Smooth muscle cell (in vitro differentiated cells): ENCODE measurements at regions not wholly inside any gene's neighbourhood (a gene's known extent, or its start where the extent isn't known, plus 50 kb on each side); places are given as distances from the start of the nearest gene placed in this dataset.

Experiments
- DNase-seq: peaks from one replicate; lab custom pipeline; 2025; ENCODE audit not compliant: unreplicated experiment; lab: John Stamatoyannopoulos, UW
- H2AFZ ChIP-seq: fragments of 200-600 bp; sonication (generic); 2 replicates; pipeline ENCODE4 v1.6.0; 2016; ENCODE audit warnings: antibody characterized with exemption, low read depth, mild to moderate bottlenecking
- H3F3A ChIP-seq: fragments of 200-600 bp; sonication (generic); 2 replicates; pipeline ENCODE4 v1.6.0; 2017; ENCODE audit warnings: antibody characterized with exemption, low read depth
- H3K27ac ChIP-seq: fragments of 200-600 bp; sonication (generic); 2 replicates; pipeline ENCODE4 v1.5.1; 2016; ENCODE audit warnings: low read depth, mild to moderate bottlenecking
- H3K27me3 ChIP-seq: fragments of 200-600 bp; sonication (generic); 2 replicates; pipeline ENCODE4 v1.6.1; 2016; ENCODE audit warnings: low read depth, mild to moderate bottlenecking
- H3K36me3 ChIP-seq: fragments of 200-600 bp; sonication (generic); 2 replicates; pipeline ENCODE4 v1.5.1; 2016; ENCODE audit warnings: low read depth
- H3K4me1 ChIP-seq: fragments of 200-600 bp; sonication (generic); 2 replicates; pipeline ENCODE4 v1.5.1; 2016; ENCODE audit warnings: low read depth
- H3K4me2 ChIP-seq: fragments of 200-600 bp; sonication (generic); 2 replicates; pipeline ENCODE4 v1.6.0; 2016; ENCODE audit warnings: mild to moderate bottlenecking
- H3K4me3 ChIP-seq: fragments of 200-600 bp; sonication (generic); 2 replicates; pipeline ENCODE4 v1.5.1; 2016; ENCODE audit warnings: mild to moderate bottlenecking
- H3K79me2 ChIP-seq: fragments of 200-600 bp; sonication (generic); 2 replicates; pipeline ENCODE4 v1.6.0; 2016; ENCODE audit warnings: low read depth, mild to moderate bottlenecking
- H3K9ac ChIP-seq: fragments of 200-600 bp; sonication (generic); 2 replicates; pipeline ENCODE4 v1.6.0; 2016; ENCODE audit warnings: low read depth
- H3K9me3 ChIP-seq: fragments of 200-600 bp; sonication (generic); replicated peaks from 2 replicates; pipeline ENCODE4 v1.5.1; 2016; ENCODE audit warnings: low read depth
- H4K20me1 ChIP-seq: fragments of 200-600 bp; sonication (generic); 2 replicates; pipeline ENCODE4 v1.6.0; 2016; ENCODE audit warnings: low read depth
- CTCF ChIP-seq: fragments of 200-600 bp; sonication (generic); IDR thresholded peaks from 2 replicates; pipeline ENCODE4 v1.5.1; 2017; ENCODE audit warnings: borderline replicate concordance, mild to moderate bottlenecking, antibody characterized with exemption; ENCODE audit not compliant: insufficient read depth, poor library complexity, severe bottlenecking
- WGBS: methylation state at CpG from one replicate; pipeline ENCODE4 v1.1.7; 2016; ENCODE audit warnings: low lambda C conversion rate; 5-methylcytosine and 5-hydroxymethylcytosine counted together

- no peak for DNase-seq
- Histone ChIP-seq H3K4me3 (no peak overlapping the region), H3K27me3 (no peaks in the 10 kb centered on the region), H2AFZ (no peak overlapping the region), H3K27ac (no peak overlapping the region), H3K9ac (no peak overlapping the region), H3K4me1 (no peaks in the 10 kb centered on the region), H3K4me2 (no peak overlapping the region), H3K9me3 (no peaks in the 10 kb centered on the region), H3F3A (no peaks in the 10 kb centered on the region), H3K36me3 (no peaks in the 10 kb centered on the region), H4K20me1 (no peaks in the 10 kb centered on the region), H3K79me2 (no peaks in the 10 kb centered on the region)
- no peak for TF ChIP-seq CTCF
- 96% methylated on average over 2 of the region's 2 CpGs for WGBS
Observed at GRCh38 chr1:38198621-38199020, 152.0 kb upstream of the POU3F1 start.

- Histone ChIP-seq H2AFZ (no peak overlapping the region), H3K9me3 (no peaks in the 10 kb centered on the region), H3K79me2 (no peaks in the 10 kb centered on the region), H3K36me3 (no peaks in the 10 kb centered on the region), H3K4me1 (no peaks in the 10 kb centered on the region), H3K27me3 (no peaks in the 10 kb centered on the region), H3K4me3 (no peak overlapping the region), H3K4me2 (no peak overlapping the region), H3K9ac (no peak overlapping the region), H3F3A (no peaks in the 10 kb centered on the region), H3K27ac (no peak overlapping the region), H4K20me1 (no peaks in the 10 kb centered on the region)
- DNase-seq = no peak
- TF ChIP-seq CTCF = no peak
- WGBS = 84% methylated on average over 6 of the region's 6 CpGs
Observed at GRCh38 chr1:38198099-38198498, 151.5 kb upstream of the POU3F1 start.

GRCh38 chr1:38197312-38198061 lies 150.9 kb upstream of the POU3F1 start:
- no peaks in the 10 kb centered on the region for H3K36me3 ChIP-seq
- WGBS = 89% methylated on average over 14 of the region's 14 CpGs
- H3F3A ChIP-seq = no peaks in the 10 kb centered on the region
- no peak for DNase-seq
- no peaks in the 10 kb centered on the region for H4K20me1 ChIP-seq
- H3K9ac ChIP-seq = no peak overlapping the region
- H3K4me1 ChIP-seq = no peaks in the 10 kb centered on the region
- H3K4me2 ChIP-seq = no peak overlapping the region
- H3K27ac ChIP-seq = no peak overlapping the region
- no peak overlapping the region for H2AFZ ChIP-seq
- no peak overlapping the region for H3K4me3 ChIP-seq
- no peak for TF ChIP-seq CTCF
- H3K9me3 ChIP-seq = no peaks in the 10 kb centered on the region
- H3K27me3 ChIP-seq = no peaks in the 10 kb centered on the region
- no peaks in the 10 kb centered on the region for H3K79me2 ChIP-seq

- Histone ChIP-seq H3K4me3 (no peak overlapping the region), H3K4me1 (no peaks in the 10 kb centered on the region), H3K27me3 (peaks cover 6% of the 10 kb centered on the region), H3K27ac (no peak overlapping the region), H4K20me1 (no peaks in the 10 kb centered on the region), H3K9me3 (no peaks in the 10 kb centered on the region), H2AFZ (no peak overlapping the region), H3K79me2 (no peaks in the 10 kb centered on the region), H3K36me3 (no peaks in the 10 kb centered on the region), H3K4me2 (no peak overlapping the region), H3K9ac (no peak overlapping the region), H3F3A (no peaks in the 10 kb centered on the region)
- no peak for TF ChIP-seq CTCF
- DNase-seq = no peak
- 79% methylated on average over 6 of the region's 6 CpGs for WGBS
Observed at GRCh38 chr1:38194472-38194871, 147.9 kb upstream of the POU3F1 start.
